Activated naive CD4-positive, alpha-beta T cell treated with anti-CD3 and anti-CD28 coated beads, Interleukin-2, amount 50 U/mL, for 72 hours (primary cell): ENCODE measurements at regions not wholly inside any gene's neighbourhood (a gene's known extent, or its start where the extent isn't known, plus 50 kb on each side); places are given as distances from the start of the nearest gene placed in this dataset.
A peak's percentile ranks its signal among the peaks of the same experiment; 100 is the strongest.
"Not testable (repeated sequence)": the region's sequence is repeated elsewhere in the genome, so short reads cannot be mapped to it uniquely, and the experiment has no call there.

Experiments
- ATAC-seq, 2 donors: fragments of 150-1000 bp; cut with Tn5 transposase; 2 replicates each; pipeline ENCODE4 v1.10.0; 2021; ENCODE audit warnings: mild to moderate bottlenecking in 2 of 2, moderate library complexity in 2 of 2
- DNase-seq, 2 donors: peaks; one replicate each; pipeline ENCODE4 v3.0.0; 2021 to 2022; ENCODE audit warnings: low spot score in 2 of 2
- H3K27ac Mint-ChIP-seq, 2 donors: one replicate each; pipeline ENCODE4 v1.8.0; 2022; ENCODE audit warnings: mild to moderate bottlenecking in 2 of 2, mixed read lengths in 2 of 2
- H3K36me3 Mint-ChIP-seq, 2 donors: one replicate each; pipeline ENCODE4 v1.8.0; 2022; ENCODE audit warnings: mixed read lengths in 2 of 2
- H3K9me3 Mint-ChIP-seq, 2 donors: one replicate each; pipeline ENCODE4 v1.8.0; 2022; ENCODE audit warnings: mixed read lengths in 2 of 2

- ATAC-seq (no peak), DNase-seq (no peak)
- Mint-ChIP-seq H3K9me3 (no peaks in the 10 kb centered on the region), H3K27ac (no peak overlapping the region), H3K36me3 (no peaks in the 10 kb centered on the region)
Observed at GRCh38 chr10:94105226-94105625, 111.5 kb downstream of the PLCE1 start.

- DNase-seq (no peak), ATAC-seq (no peak)
- Mint-ChIP-seq H3K27ac (no peak overlapping the region), H3K36me3 (no peaks in the 10 kb centered on the region), H3K9me3 (no peaks in the 10 kb centered on the region)
Observed at GRCh38 chr10:94107191-94107590, 113.5 kb downstream of the PLCE1 start.

GRCh38 chr10:94108200-94108599 is 114.5 kb downstream of the PLCE1 start:
- no peaks in the 10 kb centered on the region for H3K9me3 Mint-ChIP-seq
- peak; percentile 47 to 92 for ATAC-seq
- H3K36me3 Mint-ChIP-seq: no peaks in the 10 kb centered on the region
- H3K27ac Mint-ChIP-seq: no peak overlapping the region
- DNase-seq: peak in 1 of 2 donors; percentile 4

GRCh38 chr10:94111367-94111766 is 117.6 kb downstream of the PLCE1 start:
- ATAC-seq: no peak
- Mint-ChIP-seq H3K27ac (no peak overlapping the region), H3K36me3 (no peaks in the 10 kb centered on the region), H3K9me3 (peaks cover 6% of the 10 kb centered on the region in 2 donors)
- no peak for DNase-seq

- Mint-ChIP-seq H3K36me3 (no peaks in the 10 kb centered on the region), H3K27ac (no peak overlapping the region), H3K9me3 (peaks cover 6% of the 10 kb centered on the region in 2 donors)
- ATAC-seq: no peak
- no peak for DNase-seq
Observed at GRCh38 chr10:94112321-94112720, 118.6 kb downstream of the PLCE1 start.

GRCh38 chr10:94115725-94116124 is 122.0 kb downstream of the PLCE1 start:
- no peaks in the 10 kb centered on the region for H3K36me3 Mint-ChIP-seq
- no peak for ATAC-seq
- H3K9me3 Mint-ChIP-seq: peaks cover 10 to 11% of the 10 kb centered on the region in 2 donors
- no peak overlapping the region for H3K27ac Mint-ChIP-seq
- no peak for DNase-seq

- no peak overlapping the region for H3K27ac Mint-ChIP-seq
- DNase-seq (no peak), ATAC-seq (no peak)
- H3K36me3 Mint-ChIP-seq: no peaks in the 10 kb centered on the region
- peaks cover 10 to 11% of the 10 kb centered on the region in 2 donors for H3K9me3 Mint-ChIP-seq
Observed at GRCh38 chr10:94116848-94117247, 123.1 kb downstream of the PLCE1 start.

- H3K27ac Mint-ChIP-seq: no peak overlapping the region
- no peak for ATAC-seq
- H3K36me3 Mint-ChIP-seq: no peaks in the 10 kb centered on the region
- H3K9me3 Mint-ChIP-seq: peaks cover 4 to 5% of the 10 kb centered on the region in 2 donors
- DNase-seq: no peak
Observed at GRCh38 chr10:94122211-94122610, 128.5 kb downstream of the PLCE1 start.

GRCh38 chr10:94123258-94123995 is 129.7 kb downstream of the PLCE1 start:
- H3K9me3 Mint-ChIP-seq: peaks cover 3 to 4% of the 10 kb centered on the region in 2 donors
- H3K36me3 Mint-ChIP-seq: no peaks in the 10 kb centered on the region
- ATAC-seq (no peak), DNase-seq (no peak)
- no peak overlapping the region for H3K27ac Mint-ChIP-seq

GRCh38 chr10:94124147-94124546 is 130.4 kb downstream of the PLCE1 start:
- DNase-seq, H3K9me3 Mint-ChIP-seq, H3K36me3 Mint-ChIP-seq, ATAC-seq, H3K27ac Mint-ChIP-seq: not testable (repeated sequence)

GRCh38 chr10:94125268-94125667 is 131.5 kb downstream of the PLCE1 start:
- not testable (repeated sequence) for H3K27ac Mint-ChIP-seq, DNase-seq, H3K36me3 Mint-ChIP-seq, ATAC-seq, H3K9me3 Mint-ChIP-seq

GRCh38 chr10:94125856-94126255 is 132.1 kb downstream of the PLCE1 start:
- DNase-seq (no peak), ATAC-seq (no peak)
- Mint-ChIP-seq H3K9me3 (no peaks in the 10 kb centered on the region), H3K36me3 (no peaks in the 10 kb centered on the region), H3K27ac (no peak overlapping the region)

- ATAC-seq: no peak
- DNase-seq: no peak
- Mint-ChIP-seq H3K36me3 (no peaks in the 10 kb centered on the region), H3K9me3 (no peaks in the 10 kb centered on the region), H3K27ac (no peak overlapping the region)
Observed at GRCh38 chr10:94129393-94130130, 135.8 kb downstream of the PLCE1 start.

GRCh38 chr10:94131885-94132284 is 138.2 kb downstream of the PLCE1 start:
- Mint-ChIP-seq H3K27ac (no peak overlapping the region), H3K9me3 (no peaks in the 10 kb centered on the region), H3K36me3 (no peaks in the 10 kb centered on the region)
- ATAC-seq (no peak), DNase-seq (no peak)

- no peak for DNase-seq
- Mint-ChIP-seq H3K27ac (no peak overlapping the region), H3K9me3 (no peaks in the 10 kb centered on the region), H3K36me3 (no peaks in the 10 kb centered on the region)
- no peak for ATAC-seq
Observed at GRCh38 chr10:94133239-94133638, 139.5 kb downstream of the PLCE1 start.

GRCh38 chr10:94137747-94138146 is 144.0 kb downstream of the PLCE1 start:
- Mint-ChIP-seq H3K9me3 (no peaks in the 10 kb centered on the region), H3K27ac (no peak overlapping the region), H3K36me3 (no peaks in the 10 kb centered on the region)
- ATAC-seq (no peak), DNase-seq (no peak)

GRCh38 chr10:94138391-94138790 is 144.7 kb downstream of the PLCE1 start:
- DNase-seq: no peak
- H3K27ac Mint-ChIP-seq: peak overlapping the region in 1 of 2 donors; percentile 55
- no peaks in the 10 kb centered on the region for H3K36me3 Mint-ChIP-seq
- H3K9me3 Mint-ChIP-seq: no peaks in the 10 kb centered on the region
- no peak for ATAC-seq

GRCh38 chr10:94143261-94143660 is 149.5 kb downstream of the PLCE1 start:
- DNase-seq (no peak), ATAC-seq (no peak)
- Mint-ChIP-seq H3K27ac (no peak overlapping the region), H3K36me3 (no peaks in the 10 kb centered on the region), H3K9me3 (no peaks in the 10 kb centered on the region)
